B cell (primary cell): ENCODE measurements at regions not wholly inside any gene's neighbourhood (a gene's known extent, or its start where the extent isn't known, plus 50 kb on each side); places are given as distances from the start of the nearest gene placed in this dataset.

ENCODE experiments used
- ATAC-seq: fragments of 200-7000 bp; cut with Tn5 transposase; one replicate; pipeline ENCODE4 v1.10.0; 2021; ENCODE audit warnings: low read depth, mild to moderate bottlenecking, moderate number of reproducible peaks, moderate library complexity
- CTCF ChIA-PET: fragments of 350-600 bp; sonication (Branson Sonifier 250); formaldehyde crosslinking; loops from one replicate; lab custom pipeline; 2021; ENCODE audit warnings: antibody characterized with exemption, inconsistent platforms; lab: Charles Lee
- POLR2A ChIA-PET: fragments of 350-600 bp; sonication (Branson Sonifier 250); formaldehyde crosslinking; loops from one replicate; lab custom pipeline; 2021; ENCODE audit warnings: antibody characterized with exemption; lab: Charles Lee
- DNase-seq: peaks from one replicate; pipeline ENCODE4 v3.0.0; 2013
- H2AFZ ChIP-seq: 2 replicates; pipeline ENCODE4 v1.6.1; 2012; ENCODE audit warnings: mild to moderate bottlenecking, low read depth, low read length; ENCODE audit not compliant: insufficient read depth, poor library complexity, severe bottlenecking
- H3K27ac ChIP-seq, 2 donors: 1 replicate in 1 of 2; 2 replicates in 1 of 2; pipeline ENCODE4 v1.5.1; 2012 to 2013; ENCODE audit warnings: low read length in 2 of 2, mild to moderate bottlenecking in 2 of 2, moderate library complexity in 1 of 2
- H3K27me3 ChIP-seq, 4 experiments: fragments of 200-600 bp in 1 of 4; sonication (generic) in 1 of 4; replicated peaks in 1 of 4; 1 replicate in 2 of 4; 2 replicates in 2 of 4; pipeline versions ENCODE4 v1.6.1 to v1.7.0; 2013 to 2016; ENCODE audit warnings: low read length in 3 of 4, mild to moderate bottlenecking in 2 of 4, mixed read lengths in 1 of 4, moderate library complexity in 1 of 4; ENCODE audit not compliant: insufficient read depth in 4 of 4, control insufficient read depth in 3 of 4; ENCODE audit errors: control extremely low read depth in 1 of 4
- H3K36me3 ChIP-seq, 2 experiments: replicated peaks in 1 of 2; 1 replicate in 1 of 2; 2 replicates in 1 of 2; pipeline versions ENCODE4 v1.6.1 to v1.7.1; 2013; ENCODE audit warnings: low read length in 1 of 2; ENCODE audit not compliant: insufficient read depth in 2 of 2, control insufficient read depth in 1 of 2; ENCODE audit errors: control extremely low read depth in 1 of 2, extremely low read depth in 1 of 2
- H3K4me1 ChIP-seq, 2 donors: fragments of 200-600 bp in 1 of 2; sonication (generic) in 1 of 2; 1 replicate in 1 of 2; 2 replicates in 1 of 2; pipeline versions ENCODE4 v1.5.1 to v1.6.1; 2013 to 2017; ENCODE audit warnings: low read length in 2 of 2; ENCODE audit not compliant: control insufficient read depth in 2 of 2, insufficient read depth in 2 of 2
- H3K4me2 ChIP-seq: replicated peaks from 2 replicates; pipeline ENCODE3; 2012; ENCODE audit warnings: mild to moderate bottlenecking, low read depth, low read length; ENCODE audit not compliant: poor library complexity, severe bottlenecking
- H3K4me3 ChIP-seq, 5 experiments: fragments of 200-600 bp in 1 of 5; sonication (generic) in 1 of 5; 1 replicate in 3 of 5; 2 replicates in 2 of 5; pipeline versions ENCODE4 v1.5.1 to v1.7.0; 2011 to 2016; ENCODE audit warnings: low read length in 4 of 5, mild to moderate bottlenecking in 4 of 5, low read depth in 2 of 5, control low read depth in 1 of 5, moderate library complexity in 1 of 5; ENCODE audit not compliant: insufficient read depth in 1 of 5; ENCODE audit errors: control extremely low read depth in 1 of 5, extremely low read depth in 1 of 5
- H3K79me2 ChIP-seq: fragments of 200-600 bp; sonication (generic); one replicate; pipeline ENCODE4 v1.6.0; 2016; ENCODE audit warnings: low read length; ENCODE audit not compliant: control insufficient read depth, insufficient read depth
- H3K9ac ChIP-seq: fragments of 200-600 bp; sonication (generic); 2 replicates; pipeline ENCODE4 v1.6.1; 2017; ENCODE audit warnings: mild to moderate bottlenecking, low read length, moderate library complexity
- H3K9me3 ChIP-seq, 3 donors: one replicate each; pipeline versions ENCODE4 v1.6.1 to v1.7.1; 2013; ENCODE audit warnings: low read length in 2 of 3; ENCODE audit not compliant: control insufficient read depth in 2 of 3, insufficient read depth in 1 of 3; ENCODE audit errors: control extremely low read depth in 1 of 3
- H4K20me1 ChIP-seq: 2 replicates; pipeline ENCODE4 v1.6.0; 2012; ENCODE audit warnings: mild to moderate bottlenecking, low read length; ENCODE audit not compliant: insufficient read depth, control insufficient read depth, poor library complexity, severe bottlenecking
- H3K27ac Mint-ChIP-seq: one replicate; pipeline ENCODE4 v1.8.0; 2021; ENCODE audit warnings: mixed read lengths
- H3K27me3 Mint-ChIP-seq: one replicate; pipeline ENCODE4 v1.8.0; 2021; ENCODE audit warnings: mixed read lengths
- H3K4me1 Mint-ChIP-seq: one replicate; pipeline ENCODE4 v1.8.0; 2021; ENCODE audit warnings: mixed read lengths
- H3K4me3 Mint-ChIP-seq: one replicate; pipeline ENCODE4 v1.8.0; 2021; ENCODE audit warnings: mixed read lengths
- H3K9me3 Mint-ChIP-seq: one replicate; pipeline ENCODE4 v1.8.0; 2022; ENCODE audit warnings: mixed read lengths; ENCODE audit not compliant: insufficient read depth
- CTCF ChIP-seq: fragments of 200-600 bp; IDR thresholded peaks from one replicate; pipeline ENCODE4 v1.8.0; 2022; ENCODE audit warnings: antibody characterized with exemption, mild to moderate bottlenecking
- EZH2 ChIP-seq: IDR thresholded peaks from 2 replicates; pipeline ENCODE4 v1.6.1; 2012; ENCODE audit warnings: borderline replicate concordance, low read depth, mild to moderate bottlenecking, moderate library complexity, low read length; ENCODE audit not compliant: insufficient read depth, poor library complexity, severe bottlenecking
- WGBS: methylation state at CpG from one replicate; pipeline ENCODE4 v1.1.5; 2013; ENCODE audit warnings: missing lambda C conversion rate; ENCODE audit not compliant: insufficient coverage; 5-methylcytosine and 5-hydroxymethylcytosine counted together
- intact Hi-C: fragments of 100-400 bp; cut with micrococcal nuclease; formaldehyde crosslinking; loops from one replicate; pipeline ENCODE4 v1.10.0; 2022

GRCh38 chr16:54879681-54880080 lies 51.0 kb upstream of the IRX5 start:
- ATAC-seq (no peak), DNase-seq (no peak)
- Mint-ChIP-seq H3K27ac (no peak overlapping the region), H3K27me3 (peaks cover 9% of the 10 kb centered on the region), H3K9me3 (peaks cover 6% of the 10 kb centered on the region), H3K4me3 (no peak overlapping the region), H3K4me1 (no peaks in the 10 kb centered on the region)
- Histone ChIP-seq H3K4me2 (no peak overlapping the region), H3K27ac (no peak overlapping the region), H3K4me3 (no peak overlapping the region), H3K9me3 (peaks cover 0 to 8% (median 1%) of the 10 kb centered on the region in 3 donors), H3K4me1 (no peaks in the 10 kb centered on the region), H3K36me3 (no peaks in the 10 kb centered on the region), H2AFZ (no peak overlapping the region), H4K20me1 (no peaks in the 10 kb centered on the region), H3K27me3 (peaks cover 0 to 5% (median 0%) of the 10 kb centered on the region in 4 experiments), H3K79me2 (no peaks in the 10 kb centered on the region), H3K9ac (no peak overlapping the region)
- intact Hi-C loops = no loop called here
- ChIA-PET POLR2A (no interaction called here), CTCF (no interaction called here)
- TF ChIP-seq CTCF = no peak

- intact Hi-C loops = no loop called here
- Histone ChIP-seq H3K27ac (no peak overlapping the region), H2AFZ (no peak overlapping the region), H4K20me1 (no peaks in the 10 kb centered on the region), H3K4me1 (no peaks in the 10 kb centered on the region), H3K36me3 (no peaks in the 10 kb centered on the region), H3K27me3 (no peaks in the 10 kb centered on the region), H3K9me3 (peaks cover 0 to 4% (median 0%) of the 10 kb centered on the region in 3 donors), H3K9ac (no peak overlapping the region), H3K79me2 (no peaks in the 10 kb centered on the region), H3K4me3 (no peak overlapping the region), H3K4me2 (no peak overlapping the region)
- Mint-ChIP-seq H3K9me3 (peaks cover 3% of the 10 kb centered on the region), H3K27me3 (peaks cover 9% of the 10 kb centered on the region), H3K27ac (no peak overlapping the region), H3K4me1 (no peaks in the 10 kb centered on the region), H3K4me3 (no peak overlapping the region)
- no CpG with 5 or more reads among the region's 1 CpG for WGBS
- TF ChIP-seq CTCF (no peak), EZH2 (no peak)
- ChIA-PET POLR2A (no interaction called here), CTCF (no interaction called here)
- DNase-seq (no peak), ATAC-seq (no peak)
Measured at GRCh38 chr16:54878301-54878700, 52.4 kb upstream of the IRX5 start.
